Thyroid gland (tissue), 4 donors: ENCODE measurements at regions not wholly inside any gene's neighbourhood (a gene's known extent, or its start where the extent isn't known, plus 50 kb on each side); places are given as distances from the start of the nearest gene placed in this dataset.

ENCODE experiments used
- CTCF ChIP-seq, 6 experiments: fragments of 200-600 bp in 3 of 6; fragments of 450-650 bp in 3 of 6; sonication (generic) in 3 of 6; IDR thresholded peaks; one replicate each; pipeline ENCODE4 v1.5.1; 2016 to 2019; ENCODE audit warnings: antibody characterized with exemption in 6 of 6, mild to moderate bottlenecking in 2 of 6, inconsistent platforms in 1 of 6, moderate library complexity in 1 of 6
- POLR2A ChIP-seq, 2 donors: fragments of 450-650 bp; IDR thresholded peaks; one replicate each; pipeline ENCODE4 v1.6.1; 2017; ENCODE audit warnings: antibody characterized with exemption in 2 of 2, mild to moderate bottlenecking in 2 of 2, moderate library complexity in 1 of 2

- TF ChIP-seq CTCF (IDR thresholded peaks at IDR 0.05) (no peak), POLR2A (IDR thresholded peaks at IDR 0.05) (no peak)
Observed at GRCh38 chr7:132687016-132687415, 110.7 kb upstream of the PLXNA4 start.
